Epithelial cell of esophagus (primary cell): ENCODE measurements at regions not wholly inside any gene's neighbourhood (a gene's known extent, or its start where the extent isn't known, plus 50 kb on each side); places are given as distances from the start of the nearest gene placed in this dataset.

ENCODE experiments used
- DNase-seq: peaks from one replicate; pipeline ENCODE4 v3.0.0; 2010; ENCODE audit warnings: low read depth
- H3K4me3 ChIP-seq: 2 replicates; pipeline ENCODE4 v1.5.1; 2011; ENCODE audit warnings: mild to moderate bottlenecking, low read length, control low read depth
- CTCF ChIP-seq: IDR thresholded peaks from 2 replicates; pipeline ENCODE4 v1.5.1; 2011; ENCODE audit warnings: low read depth, mild to moderate bottlenecking, low read length, control low read depth, inconsistent platforms; ENCODE audit not compliant: insufficient read depth; ENCODE audit errors: missing control alignments

- no peak for DNase-seq
- no peak overlapping the region for H3K4me3 ChIP-seq
- no peak for TF ChIP-seq CTCF
Observed at GRCh38 chr11:45386972-45387371, 100.8 kb upstream of the SYT13 start.

GRCh38 chr11:45385844-45386243, 99.7 kb upstream of the SYT13 start:
- no peak for TF ChIP-seq CTCF
- no peak overlapping the region for H3K4me3 ChIP-seq
- no peak for DNase-seq

- no peak for DNase-seq
- no peak for TF ChIP-seq CTCF
- no peak overlapping the region for H3K4me3 ChIP-seq
Observed at GRCh38 chr11:45385423-45385822, 99.3 kb upstream of the SYT13 start.

- no peak for DNase-seq
- TF ChIP-seq CTCF, result no peak
- H3K4me3 ChIP-seq, result no peak overlapping the region
Observed at GRCh38 chr11:45384711-45385241, 98.6 kb upstream of the SYT13 start.

- TF ChIP-seq CTCF, result no peak
- no peak overlapping the region for H3K4me3 ChIP-seq
- no peak for DNase-seq
Observed at GRCh38 chr11:45384016-45384415, 97.9 kb upstream of the SYT13 start.

- TF ChIP-seq CTCF, result no peak
- no peak overlapping the region for H3K4me3 ChIP-seq
- no peak for DNase-seq
Observed at GRCh38 chr11:45383224-45383623, 97.1 kb upstream of the SYT13 start.

- H3K4me3 ChIP-seq, result no peak overlapping the region
- DNase-seq, result no peak
- TF ChIP-seq CTCF, result no peak
Observed at GRCh38 chr11:45382133-45382878, 96.2 kb upstream of the SYT13 start.
